NCI-H1105 treated with DMSO at 0.1 percent for 48 hours (cell line): ENCODE measurements at regions not wholly inside any gene's neighbourhood (a gene's known extent, or its start where the extent isn't known, plus 50 kb on each side); places are given as distances from the start of the nearest gene placed in this dataset.
A peak's percentile ranks its signal among the peaks of the same experiment; 100 is the strongest.
"Not testable (repeated sequence)": the region's sequence is repeated elsewhere in the genome, so short reads cannot be mapped to it uniquely, and the experiment has no call there.

ENCODE experiments used
- DNase-seq: peaks from one replicate; lab custom pipeline; 2025; lab: John Stamatoyannopoulos, UW

DNA sequence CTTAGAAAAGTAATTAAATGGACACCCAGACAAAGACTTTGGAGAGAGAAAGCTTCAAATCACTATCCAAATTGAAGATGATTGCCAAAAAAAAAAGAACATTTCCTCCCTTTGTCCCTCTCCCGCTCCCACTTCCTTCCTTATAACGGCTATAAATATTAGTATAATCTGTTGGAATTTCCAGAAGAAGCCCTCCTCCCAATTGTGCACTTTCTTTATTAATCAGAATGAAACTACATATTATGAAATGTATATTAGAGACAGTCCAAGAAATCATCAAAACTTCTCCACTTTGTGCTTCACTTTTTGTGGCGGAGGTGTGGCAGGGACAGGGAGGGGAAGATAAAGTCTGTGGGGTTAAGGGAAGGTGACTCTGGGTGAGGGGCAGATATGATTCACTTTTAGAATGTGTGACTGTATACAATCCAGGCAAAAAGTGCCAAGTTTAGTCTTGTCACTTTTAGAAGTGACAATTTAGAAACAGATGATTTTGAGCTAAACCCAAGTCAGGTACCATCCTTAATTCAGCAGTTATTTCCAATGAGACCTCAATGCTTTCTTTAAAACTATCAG lies 195.0 kb upstream of the MARCKS start:
- DNase-seq = no peak

DNA sequence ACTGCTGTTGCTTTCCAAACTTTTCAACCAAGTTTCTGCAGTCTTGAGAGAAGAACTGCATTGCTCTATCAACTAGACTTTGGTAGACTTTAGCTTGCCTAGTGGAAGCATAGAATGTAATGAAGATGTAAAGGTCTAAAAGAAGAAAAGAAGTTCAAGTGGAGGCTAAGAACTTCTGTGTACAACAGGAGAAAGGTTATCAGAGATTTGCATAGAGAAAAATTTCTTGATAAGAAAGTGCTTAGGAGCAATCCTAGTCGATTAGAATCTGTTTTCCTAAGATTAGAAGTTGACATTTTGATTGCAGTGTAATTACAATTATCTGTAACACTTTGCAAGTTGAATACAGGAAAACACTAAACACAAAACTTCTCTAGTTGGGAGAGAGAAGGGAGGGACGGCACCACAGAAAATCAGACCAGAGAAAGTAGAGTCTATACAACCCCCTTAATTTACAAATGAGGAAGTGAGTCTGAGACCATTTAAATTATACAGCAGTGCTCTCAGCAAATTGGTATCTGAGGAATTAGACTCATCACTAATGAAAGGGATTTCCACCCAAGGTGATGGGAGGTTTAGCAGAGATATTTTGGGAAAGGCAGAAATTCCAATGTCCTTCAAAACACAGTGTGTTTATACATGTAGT lies 194.3 kb upstream of the MARCKS start:
- DNase-seq = no peak

DNA sequence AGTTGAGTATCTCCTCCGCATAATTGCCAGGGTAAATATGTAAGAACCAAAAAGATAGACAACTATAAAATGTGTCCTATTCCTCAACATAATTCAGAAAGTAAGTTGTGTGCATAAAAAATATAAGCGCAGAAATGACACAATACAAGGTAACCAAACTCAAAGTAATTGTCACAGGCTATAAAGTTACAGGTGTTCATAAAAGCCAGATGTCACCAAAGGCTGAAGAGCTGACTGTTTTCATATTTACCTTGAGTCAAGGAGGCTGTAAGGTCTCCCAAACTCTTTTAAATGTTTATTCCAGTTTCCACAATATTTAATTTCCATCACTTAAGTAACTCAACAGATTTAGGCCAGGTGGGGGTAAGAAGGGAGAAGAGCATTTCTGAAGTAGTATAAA lies 192.2 kb upstream of the MARCKS start:
- DNase-seq = peak; percentile 17

- no peak for DNase-seq
Measured at GRCh38 chr6:113668641-113669408, 188.3 kb upstream of the MARCKS start.

GRCh38 chr6:113669606-113670005 lies 187.5 kb upstream of the MARCKS start:
- no peak for DNase-seq

DNA sequence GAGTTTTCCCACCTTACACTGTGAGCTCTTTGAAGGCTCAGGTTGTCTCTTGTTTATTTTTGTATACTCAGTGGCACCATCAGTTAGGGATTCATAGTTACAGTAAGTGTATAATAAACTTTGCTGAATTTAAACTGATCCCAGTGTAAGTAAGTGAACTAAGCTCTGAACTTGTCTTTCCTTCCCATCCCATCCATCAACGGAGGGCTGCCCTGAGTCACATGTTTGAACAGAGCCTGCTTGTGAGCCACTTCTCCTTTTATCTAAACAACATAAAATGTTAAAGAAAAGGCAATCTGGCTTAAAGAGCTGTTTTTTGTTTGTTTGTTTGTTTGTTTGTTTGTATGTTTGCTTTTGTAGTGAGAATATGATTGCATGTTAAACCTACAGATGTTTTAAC lies 185.7 kb upstream of the MARCKS start:
- no peak for DNase-seq

DNA sequence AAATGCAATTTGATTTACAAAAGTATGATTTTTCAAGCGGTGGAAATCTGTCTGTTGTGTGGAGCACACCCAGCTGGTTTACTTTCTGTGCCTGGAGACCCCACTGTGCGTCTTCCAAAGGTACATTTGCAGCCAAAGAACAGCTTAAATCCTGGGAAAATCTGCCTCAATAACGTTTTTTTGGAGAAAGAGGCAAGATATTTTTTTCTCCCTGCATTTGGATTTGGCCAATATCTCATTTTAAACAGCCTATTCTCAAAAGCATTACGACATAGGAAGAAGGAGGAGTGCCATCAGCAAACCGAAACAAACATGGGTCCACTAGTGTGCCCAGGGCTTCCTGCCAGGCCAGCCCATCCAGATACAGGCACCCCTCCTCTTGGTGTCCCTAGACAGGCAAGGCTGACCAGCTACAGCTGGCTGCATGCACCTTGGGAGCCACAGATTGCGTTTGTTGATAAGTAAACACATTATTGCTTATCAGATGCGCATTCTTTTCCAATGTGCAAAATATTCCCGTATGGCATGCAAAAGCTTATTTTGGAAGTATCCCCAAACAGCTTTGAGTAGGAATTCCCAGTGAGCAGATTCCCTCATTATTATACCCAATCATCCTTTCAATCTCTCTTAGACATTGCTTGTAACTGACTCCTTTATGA lies 184.5 kb upstream of the MARCKS start:
- no peak for DNase-seq

DNA sequence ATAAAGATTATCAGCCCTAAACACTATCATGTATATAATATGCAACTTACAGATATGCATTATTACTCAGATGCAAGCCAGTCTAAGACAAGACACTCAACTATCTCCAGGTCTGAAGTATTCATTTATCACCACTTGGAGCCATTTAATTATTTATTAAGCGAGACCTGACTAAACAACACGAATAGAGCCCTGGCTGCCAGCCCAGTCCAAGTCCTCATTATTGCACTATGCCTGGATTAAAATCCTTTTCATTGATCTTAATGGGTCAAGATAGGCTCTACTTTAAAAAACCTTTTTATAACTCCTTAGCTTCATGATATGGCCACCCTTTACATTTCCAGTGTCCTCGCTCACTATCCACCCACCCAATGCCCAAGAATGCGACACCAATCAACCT lies 183.1 kb upstream of the MARCKS start:
- peak; percentile 89 for DNase-seq

DNA sequence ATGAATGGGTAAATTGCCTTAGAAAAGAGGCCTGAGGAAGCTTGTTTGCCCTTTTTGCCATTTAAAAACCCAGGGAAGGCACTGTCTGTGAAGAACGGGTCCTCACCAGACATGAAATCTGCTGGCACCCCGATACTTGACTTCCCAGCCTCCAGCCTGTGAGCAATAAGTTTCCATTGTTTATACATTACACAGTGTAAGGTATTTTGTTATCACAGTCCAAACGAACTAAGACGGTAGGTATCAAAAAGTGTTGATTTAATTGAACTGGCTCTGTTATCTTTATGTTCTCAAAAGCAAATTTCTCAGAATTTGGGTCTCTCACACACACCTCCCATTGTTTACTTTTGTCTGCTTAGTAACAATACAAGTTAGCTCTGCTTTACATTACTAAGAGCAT lies 181.1 kb upstream of the MARCKS start:
- no peak for DNase-seq

DNA sequence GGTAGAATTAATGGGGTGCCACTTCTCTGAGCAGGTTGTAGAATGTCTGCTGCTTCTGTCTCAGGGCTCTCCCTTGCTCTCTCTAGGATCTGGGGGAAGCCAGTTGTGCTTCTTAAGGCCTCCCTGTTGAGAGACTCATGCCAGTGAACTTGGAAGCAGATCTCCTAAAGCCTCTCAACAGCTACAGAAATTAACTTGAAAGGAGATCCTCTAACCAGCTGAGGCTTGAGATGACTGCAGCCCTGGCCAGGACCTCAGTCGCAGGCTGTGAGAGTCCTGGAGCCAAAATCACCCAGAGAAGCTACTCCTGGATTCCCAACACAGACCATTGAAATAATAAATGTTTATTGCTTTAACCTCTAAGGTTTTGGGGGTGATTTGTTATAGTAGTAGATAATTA lies 180.2 kb upstream of the MARCKS start:
- no peak for DNase-seq

- DNase-seq = peak; percentile 3
Measured at GRCh38 chr6:113679051-113679450, 178.1 kb upstream of the MARCKS start.

DNA sequence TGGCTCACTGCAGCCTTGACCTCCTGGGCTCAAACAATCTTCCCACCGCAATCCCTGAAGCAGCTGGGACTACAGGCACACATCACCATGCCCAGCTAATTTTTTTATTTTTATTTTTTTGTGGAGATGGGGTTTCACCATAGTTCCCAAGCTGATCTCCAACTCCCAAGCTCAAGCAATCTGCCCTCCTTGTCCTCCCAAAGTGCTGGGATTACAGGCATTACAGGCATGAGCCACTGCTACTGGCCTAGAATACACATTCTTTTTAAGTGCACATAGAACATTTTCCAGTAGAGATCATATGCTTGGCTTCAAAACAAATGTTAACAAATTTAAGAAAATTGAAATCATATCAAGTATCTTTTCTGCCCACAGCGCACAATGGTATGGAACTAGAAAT lies 176.8 kb upstream of the MARCKS start:
- DNase-seq = no peak

DNA sequence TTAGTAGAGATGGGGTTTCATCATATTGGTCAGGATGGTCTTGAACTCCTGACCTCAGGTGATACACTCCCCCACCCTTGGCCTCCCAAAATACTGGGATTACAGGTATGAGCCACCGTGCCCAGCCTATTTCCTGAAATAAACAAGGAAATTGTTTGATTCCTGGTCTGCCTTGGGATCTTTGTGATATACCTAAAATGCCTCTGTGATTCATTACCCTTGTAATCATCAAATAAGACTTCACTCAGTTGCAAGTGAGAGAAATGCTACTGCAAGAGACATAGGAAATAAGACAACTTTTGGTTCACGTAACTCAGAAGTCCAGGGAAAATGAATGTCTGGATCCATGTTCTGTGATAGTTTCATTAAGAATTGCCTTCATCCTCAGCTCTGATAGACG lies 173.2 kb upstream of the MARCKS start:
- DNase-seq = no peak

DNA sequence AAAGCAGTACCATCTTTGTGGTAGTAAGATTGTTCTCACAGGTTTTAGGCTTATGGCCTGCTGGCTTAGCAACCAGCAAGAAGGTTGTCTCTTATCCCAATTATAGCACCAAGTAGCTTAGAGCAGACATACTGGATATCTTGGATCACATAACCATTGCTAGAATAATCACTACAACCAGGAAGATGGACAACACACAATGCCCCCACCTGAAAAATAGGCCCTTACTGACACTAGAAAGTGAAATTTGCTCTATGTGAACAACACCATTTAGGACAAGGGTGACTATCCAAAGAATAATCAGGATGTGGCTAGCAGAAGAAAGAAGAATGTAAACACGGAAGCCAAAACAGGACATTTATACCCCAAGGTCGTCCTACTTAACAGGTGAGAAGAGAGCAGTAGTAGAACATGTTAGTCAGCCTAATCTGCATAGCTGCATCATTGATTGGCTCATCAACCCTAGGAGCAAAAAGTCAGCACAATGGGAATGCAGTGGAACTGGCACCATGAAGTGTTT lies 172.7 kb upstream of the MARCKS start:
- DNase-seq = no peak

GRCh38 chr6:113686049-113686448 lies 171.1 kb upstream of the MARCKS start:
- no peak for DNase-seq

GRCh38 chr6:113689620-113690019 lies 167.5 kb upstream of the MARCKS start:
- DNase-seq = not testable (repeated sequence)

GRCh38 chr6:113690281-113691259 lies 166.6 kb upstream of the MARCKS start:
- DNase-seq = peak; percentile 16

DNA sequence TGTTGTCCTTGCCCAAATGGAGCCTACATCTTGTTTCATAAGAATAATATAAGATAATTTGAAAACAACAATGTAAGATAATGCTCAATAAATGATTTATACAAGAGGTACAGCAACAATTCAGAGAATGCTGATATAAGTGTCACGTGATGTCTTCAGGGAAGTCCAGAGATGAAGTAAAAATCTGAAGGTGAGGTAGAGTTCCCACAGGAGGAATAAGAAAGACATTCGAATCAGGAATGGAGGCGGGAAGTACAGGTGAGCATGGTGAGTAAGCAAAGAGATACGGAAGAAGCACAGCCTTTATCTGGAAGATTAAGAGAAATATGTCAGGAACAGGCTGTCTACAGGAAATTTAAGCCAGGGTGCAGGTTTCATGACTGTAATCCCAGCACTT lies 165.9 kb upstream of the MARCKS start:
- DNase-seq = no peak

GRCh38 chr6:113693851-113694250 lies 163.3 kb upstream of the MARCKS start:
- DNase-seq = no peak

GRCh38 chr6:113694278-113695077 lies 162.7 kb upstream of the MARCKS start:
- no peak for DNase-seq

- DNase-seq = no peak
Measured at GRCh38 chr6:113695516-113695915, 161.6 kb upstream of the MARCKS start.
